Activated naive CD8-positive, alpha-beta T cell treated with anti-CD3 and anti-CD28 coated beads, Interleukin-2, amount 50 U/mL, for 16 hours (primary cell): ENCODE measurements at regions not wholly inside any gene's neighbourhood (a gene's known extent, or its start where the extent isn't known, plus 50 kb on each side); places are given as distances from the start of the nearest gene placed in this dataset.

Source experiments
- DNase-seq: peaks from one replicate; pipeline ENCODE4 v3.0.0-alpha.2; 2020; ENCODE audit warnings: low read depth, low spot score

DNA sequence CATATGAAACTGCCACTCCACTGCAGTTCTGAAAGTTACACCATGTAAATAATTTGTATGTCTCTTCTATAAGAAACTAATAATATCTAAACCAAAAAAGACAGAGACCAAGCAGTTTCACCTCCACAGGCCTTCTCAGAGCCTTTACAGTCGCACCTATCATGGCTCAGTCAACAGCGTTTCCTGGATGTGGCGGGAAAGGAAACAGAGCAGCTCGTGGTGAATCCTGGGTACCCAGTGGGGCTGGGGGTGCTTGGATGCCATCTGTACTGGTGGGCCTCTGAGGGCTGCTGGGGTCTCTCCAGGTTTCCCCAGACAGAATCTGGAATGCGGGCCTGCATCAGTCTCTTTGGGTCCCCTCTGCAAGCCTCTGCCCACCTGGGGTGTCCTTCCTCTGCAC lies 100.2 kb upstream of the CASZ1 start:
- DNase-seq: no peak

DNA sequence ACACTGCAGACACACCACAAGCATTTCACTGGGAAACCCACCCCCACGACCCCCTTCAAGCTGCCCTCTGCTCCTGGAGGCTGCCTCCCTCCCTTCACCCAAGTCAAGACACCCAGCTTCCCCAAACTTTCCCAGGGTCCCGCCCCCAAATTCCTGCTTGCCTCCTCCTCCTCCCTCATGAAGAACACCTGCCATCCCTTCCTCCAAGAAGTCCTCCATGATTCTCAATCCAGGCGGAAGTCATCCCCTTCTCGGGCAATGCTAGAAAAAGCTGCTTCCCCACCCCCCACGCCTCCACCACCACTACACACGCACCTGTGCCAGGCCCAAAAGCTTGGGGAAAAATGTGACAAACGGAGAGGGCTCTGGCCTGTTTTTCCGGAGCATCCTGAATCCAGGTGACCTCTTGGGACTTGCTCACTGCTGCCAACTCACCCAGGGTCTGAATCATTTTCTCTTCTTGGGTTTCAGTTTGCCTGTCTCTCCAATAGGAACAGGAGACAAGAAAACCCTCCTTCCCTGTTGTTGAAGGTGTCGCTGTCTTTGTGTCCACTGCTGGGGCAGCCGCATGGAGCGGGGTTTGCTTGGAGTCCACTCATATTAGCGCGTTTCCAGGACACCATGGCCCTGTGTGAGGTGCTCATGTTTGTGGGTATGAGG lies 101.0 kb upstream of the CASZ1 start:
- no peak for DNase-seq

DNA sequence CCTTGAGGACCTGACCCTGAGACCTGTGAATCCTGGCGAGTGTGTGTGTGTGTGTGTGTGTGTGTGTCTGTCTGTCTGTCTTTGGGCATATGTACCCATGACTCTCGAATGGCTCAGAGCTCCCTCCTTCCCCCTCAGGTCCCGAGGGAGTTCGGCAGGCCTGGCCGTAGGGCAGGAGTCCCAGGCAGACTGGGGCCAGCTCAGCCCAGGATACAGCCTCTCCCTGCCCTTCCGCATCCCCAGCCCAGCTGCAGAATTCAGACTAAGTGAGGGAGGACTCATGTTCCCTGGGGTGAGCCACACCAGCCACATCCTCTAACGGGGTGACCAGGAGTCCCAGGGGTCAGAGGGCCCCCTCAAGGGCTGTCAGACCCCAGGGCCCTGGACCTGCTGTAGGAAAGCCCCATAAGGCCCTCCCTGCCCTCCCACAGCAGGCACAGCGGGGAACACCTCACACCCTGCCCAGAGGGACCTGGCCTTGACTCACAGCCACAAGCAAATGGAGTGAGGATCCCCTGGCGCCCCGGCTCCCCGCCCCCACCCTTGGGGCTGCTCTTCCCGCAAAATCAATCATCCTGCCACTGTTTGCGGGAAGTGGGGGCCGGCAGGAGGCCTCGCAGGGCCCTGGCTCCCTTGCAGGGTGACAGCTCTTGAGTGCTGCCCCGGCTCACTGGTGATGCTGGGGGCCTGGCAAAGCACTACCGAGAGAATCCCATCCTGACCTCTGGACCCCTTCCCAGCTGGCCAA lies 101.7 kb upstream of the CASZ1 start:
- no peak for DNase-seq

DNA sequence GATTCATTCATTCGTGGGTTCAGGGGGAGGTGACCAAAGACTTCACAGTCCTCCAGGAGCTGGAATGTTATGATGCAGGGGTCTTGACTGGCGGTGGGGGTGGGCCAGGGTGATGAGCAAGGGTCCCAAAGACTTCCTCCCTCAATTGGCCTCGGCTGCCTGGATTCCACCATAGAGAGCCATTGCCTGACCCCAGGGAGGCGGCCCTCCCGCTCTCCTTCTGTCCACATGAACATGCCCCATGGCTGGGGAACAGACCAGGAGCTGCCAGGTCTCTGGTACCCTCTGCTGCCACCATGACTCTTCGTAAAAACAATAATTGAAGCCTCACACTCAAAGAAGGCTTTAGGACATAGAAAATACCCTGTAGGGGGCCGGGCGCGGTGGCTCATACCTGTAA lies 102.5 kb upstream of the CASZ1 start:
- DNase-seq: no peak

DNA sequence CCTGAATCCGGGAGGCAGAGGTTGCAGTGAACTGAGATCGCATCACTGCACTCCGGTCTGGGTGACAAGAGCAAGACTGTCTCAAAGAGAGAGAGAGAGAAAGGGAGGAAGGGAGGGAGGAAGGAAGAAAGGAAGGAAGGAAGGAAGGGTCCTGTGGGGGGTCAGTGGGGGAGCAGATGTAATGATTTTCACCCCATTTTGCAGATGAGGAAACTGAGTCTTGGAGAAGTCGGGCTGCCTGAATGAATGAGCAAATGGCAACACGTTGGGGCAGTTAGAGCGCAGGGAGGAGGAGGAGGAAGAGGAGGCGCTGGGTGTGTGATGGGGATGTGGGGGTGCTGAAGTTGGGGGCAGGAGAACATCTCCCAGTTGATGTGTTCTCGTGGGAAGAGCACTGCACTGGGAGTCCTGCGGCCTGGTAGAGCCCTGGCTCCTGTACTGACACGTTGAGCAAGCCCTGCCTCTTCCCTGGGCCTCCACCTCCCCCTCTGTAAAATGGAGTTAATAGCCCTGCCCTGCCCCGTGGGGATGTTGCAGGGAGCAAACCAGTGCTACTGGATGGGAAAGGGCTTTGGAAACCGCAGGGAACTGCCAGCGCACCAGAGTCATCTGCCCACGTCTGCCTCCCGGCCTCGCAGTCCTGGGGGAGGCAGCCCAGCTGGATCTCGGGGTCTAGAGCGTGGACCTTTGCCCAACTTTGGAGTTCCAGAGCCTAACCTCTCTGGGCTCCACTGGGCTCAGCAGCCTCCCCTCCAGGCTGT lies 103.2 kb upstream of the CASZ1 start:
- no peak for DNase-seq

DNA sequence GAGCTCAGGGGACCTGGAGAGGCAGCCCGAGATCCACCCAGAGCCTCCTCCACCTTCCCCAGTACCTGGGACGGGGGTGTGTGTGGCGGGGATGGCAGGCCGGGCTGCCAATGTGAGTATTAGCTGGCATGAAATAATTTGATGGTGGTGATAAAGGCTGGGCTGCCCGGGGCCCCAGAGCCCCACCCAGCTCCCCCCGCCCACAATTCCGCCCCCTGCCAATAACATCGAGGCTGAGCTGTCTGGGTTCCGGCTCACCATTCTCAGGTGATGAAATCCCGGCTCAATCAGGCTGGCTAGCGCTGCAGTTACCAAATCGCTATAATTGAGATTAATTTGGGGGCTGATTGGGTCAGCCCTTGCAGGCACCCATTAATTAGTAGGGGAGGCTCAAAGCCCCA lies 103.8 kb upstream of the CASZ1 start:
- no peak for DNase-seq

DNA sequence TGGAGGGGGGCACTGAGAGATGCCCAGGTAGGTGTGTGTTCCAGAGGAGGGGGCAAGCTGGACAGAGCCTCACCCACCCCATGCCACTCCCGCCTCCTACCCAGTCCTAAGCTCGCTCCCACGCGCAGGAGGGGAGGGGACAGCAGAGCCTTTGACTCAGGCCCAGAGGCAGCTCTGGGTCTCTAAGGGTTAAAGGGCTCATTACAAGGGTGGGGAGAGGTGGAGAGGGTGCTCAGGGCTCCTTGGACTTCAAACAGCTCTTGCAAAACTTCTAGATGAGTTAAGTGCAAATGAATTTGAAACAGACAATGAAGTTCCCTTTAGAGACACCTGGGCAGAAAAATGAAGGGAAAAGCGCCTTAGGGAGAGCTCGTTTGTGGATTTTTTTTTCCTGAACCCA lies 104.2 kb upstream of the CASZ1 start:
- DNase-seq: no peak

DNA sequence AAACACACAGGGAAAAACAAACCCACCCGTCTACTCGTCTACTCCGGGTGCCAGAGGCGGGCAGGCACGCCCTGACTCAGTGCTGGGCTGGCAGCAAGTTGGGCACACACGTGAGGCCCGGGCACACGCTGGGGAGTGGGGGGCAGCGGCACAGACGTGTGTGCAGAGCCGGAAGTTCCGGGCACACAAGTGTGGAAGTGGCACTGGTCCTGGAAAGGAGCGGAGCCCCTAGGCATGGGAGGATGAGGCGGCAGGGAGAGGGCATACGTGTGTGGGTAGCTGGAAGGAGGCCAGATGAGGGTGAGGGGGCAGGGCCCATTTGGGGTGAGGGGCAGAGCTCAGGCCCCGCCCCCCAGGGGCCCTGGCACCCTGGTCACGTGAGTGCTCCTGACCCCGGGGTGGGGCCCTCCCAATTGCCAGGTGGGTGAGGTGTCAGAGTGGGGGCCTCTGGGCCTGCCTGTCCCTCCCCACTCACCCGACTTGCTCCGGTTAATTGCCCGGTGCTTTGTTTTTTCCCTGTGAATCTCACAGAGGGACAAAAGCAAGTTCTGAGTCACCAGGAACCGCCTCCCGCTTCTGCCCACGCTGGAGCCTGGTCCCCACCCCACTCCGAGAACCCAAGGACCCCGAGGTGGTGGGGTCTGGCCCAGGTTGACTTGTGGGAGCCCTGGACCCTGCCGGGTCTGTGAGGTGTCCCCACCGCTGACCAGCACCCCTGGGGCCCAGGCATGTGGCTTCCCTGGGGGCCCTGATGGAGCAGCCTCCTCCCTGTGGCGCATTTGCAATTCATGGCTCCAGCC lies 104.8 kb upstream of the CASZ1 start:
- DNase-seq: no peak

DNA sequence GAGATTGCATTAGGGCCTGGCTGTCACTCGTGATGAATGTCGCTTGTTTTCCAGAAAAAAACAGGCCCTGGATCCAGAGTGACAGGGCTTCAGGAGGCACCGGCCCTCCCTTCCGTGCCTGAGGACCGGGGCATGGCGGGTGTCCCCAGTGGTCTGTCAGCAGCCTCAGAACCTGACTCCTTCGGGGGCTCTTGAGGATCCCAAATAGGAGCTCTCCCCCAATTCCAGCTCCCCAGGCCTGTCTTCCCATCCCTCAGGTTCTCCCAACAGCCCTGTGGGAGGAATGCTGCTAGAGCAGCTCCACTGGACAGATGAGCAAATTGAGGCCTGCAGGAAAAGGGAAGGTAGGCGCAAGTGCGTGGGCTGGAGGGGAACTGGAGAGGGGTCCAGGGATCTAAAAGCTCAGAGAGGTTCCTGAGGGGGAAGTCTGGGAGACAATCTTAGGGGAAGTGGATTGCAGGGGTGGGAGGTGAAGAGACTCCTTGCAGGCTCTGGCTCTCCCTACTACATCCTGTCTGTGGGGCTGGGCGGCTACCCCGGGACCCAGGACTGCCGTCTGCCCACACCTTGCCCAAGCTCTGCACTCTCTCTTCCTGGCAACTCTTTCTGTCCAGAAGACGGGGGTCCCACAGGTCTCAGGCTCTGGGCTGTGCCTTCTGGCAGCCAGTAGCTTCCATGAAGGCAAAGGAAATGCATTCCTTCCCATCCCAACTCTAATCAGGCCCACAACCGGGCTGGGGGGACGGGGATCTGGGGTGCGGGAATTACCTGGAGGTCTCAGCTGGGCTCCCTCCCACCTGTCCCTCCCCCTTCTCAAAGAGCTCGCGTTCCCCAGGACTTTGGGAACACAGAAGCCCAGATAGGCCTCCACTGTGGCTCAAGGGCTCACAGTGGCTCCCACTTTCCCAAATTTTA lies 105.7 kb upstream of the CASZ1 start:
- DNase-seq: no peak

DNA sequence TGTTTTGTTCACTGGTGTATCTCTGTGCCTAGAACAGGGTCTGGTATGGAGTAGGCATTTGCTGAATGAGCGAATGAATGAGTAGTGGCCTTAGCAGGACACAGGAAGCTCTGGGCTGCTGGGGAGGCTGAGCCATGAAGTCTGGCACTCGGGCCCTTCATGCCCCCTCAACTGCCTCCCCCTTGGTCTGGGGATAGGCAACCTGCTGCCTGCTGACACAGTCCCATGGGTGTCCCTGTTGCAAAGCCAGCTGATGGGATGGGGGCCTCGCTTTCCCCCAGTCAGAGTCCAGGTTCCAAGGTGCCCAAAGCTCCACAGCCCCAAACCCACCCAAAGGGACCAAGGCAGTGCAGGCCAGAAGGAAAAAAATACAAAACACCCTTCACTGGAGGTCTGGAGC lies 107.0 kb upstream of the CASZ1 start:
- no peak for DNase-seq

DNA sequence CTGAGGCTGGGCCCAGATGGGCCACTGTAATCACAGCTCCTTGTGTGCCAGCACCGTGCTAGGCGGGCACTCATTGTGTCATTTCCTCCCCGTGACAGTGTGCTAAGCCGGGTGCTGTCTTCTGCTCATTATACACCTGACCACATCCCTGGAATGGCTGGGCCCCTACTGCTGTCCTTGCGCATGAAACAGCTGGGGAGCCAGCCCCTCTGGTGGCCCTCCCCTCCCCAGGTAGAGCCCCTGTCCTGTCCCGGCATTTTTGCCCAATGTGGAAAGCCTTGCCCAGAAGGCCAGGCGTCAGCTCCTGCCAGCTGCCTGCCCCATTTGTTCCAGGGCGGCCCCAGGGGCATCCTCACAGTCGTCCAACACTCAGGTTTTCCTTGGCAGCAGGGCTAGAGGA lies 107.4 kb upstream of the CASZ1 start:
- DNase-seq: no peak

DNA sequence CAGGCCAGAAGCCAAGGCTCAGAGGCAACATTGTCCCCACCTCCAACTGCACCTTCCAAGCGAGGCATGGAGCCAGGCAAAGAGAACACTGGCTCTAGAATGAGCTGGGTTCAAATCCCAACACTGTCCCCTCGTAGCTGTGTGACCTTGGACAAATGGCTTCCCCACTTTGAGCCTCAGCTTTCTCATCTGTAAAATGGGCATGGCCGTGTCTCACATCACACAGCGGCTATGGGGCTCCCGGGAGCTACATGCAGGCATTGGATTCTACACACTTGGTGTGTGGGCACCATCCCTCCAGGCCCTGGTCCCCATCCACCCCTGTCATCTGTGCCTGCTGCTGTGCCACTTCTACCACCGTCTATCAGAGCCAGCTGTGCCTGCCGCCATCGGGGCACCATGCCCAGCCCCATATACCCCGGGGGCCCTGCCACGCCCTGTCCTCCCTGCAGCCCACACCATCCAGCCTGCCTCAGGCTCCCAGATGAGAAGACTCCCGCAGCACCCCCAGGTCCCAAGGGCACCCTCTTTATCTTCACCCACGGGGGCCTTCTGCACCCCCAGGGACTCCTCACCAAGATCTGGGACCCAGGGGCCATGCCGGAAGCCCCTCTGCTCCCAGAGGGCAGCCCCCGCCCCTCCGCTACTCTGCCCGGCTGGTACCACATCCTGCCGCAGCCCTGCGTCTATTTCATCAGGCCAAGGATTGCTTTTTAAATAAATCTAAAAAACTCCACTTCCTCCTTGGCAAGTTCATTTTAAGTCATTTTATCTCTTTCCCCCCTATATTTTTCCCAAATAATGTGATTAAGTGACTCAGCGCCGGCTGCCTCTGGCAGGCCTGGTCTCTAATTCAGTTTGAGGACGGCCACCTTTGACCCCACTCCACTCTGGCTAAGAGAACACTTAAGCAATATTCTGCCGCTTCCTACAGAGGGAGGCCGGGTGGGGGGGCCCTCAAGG lies 107.8 kb upstream of the TARDBP start:
- no peak for DNase-seq

DNA sequence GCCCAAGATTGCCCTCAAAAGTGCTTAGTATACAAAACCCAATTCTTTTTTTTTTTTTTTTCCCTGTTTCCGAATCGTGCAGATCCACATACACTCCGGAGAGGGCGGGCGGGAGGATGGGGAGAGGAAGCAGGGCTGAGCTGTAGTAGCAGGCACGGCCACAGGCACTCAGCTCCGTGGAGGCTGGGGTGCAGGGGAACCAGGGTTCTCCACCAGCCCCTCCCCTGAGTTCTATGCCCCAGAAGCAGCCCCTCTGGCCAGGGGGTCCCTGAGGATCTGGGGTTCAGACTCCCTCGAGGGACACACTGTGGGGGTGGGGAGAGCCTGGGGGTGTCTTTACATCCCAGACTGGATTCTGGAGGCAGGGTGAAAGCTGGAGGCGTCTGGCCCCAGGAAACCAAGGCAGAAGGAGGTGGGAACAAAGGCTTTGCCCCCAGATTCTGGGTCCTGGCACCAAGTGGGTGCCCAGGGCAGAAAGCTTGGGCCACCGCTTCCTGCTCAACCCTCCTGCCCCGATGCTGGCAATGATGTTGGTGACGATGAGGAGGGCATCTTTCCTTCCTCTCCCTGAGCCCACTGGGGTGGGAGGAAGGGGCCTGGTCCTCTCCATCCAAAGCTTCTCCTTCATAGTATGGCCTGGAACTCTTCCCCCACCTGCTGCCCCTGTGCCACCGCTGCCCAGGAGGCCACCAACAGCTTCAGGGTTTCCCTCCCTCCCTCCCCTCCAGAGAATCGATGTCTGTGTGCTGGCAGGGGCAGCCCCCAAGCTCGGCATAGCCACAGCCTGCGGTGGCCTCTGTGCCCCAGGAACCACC lies 106.4 kb upstream of the TARDBP start:
- no peak for DNase-seq

DNA sequence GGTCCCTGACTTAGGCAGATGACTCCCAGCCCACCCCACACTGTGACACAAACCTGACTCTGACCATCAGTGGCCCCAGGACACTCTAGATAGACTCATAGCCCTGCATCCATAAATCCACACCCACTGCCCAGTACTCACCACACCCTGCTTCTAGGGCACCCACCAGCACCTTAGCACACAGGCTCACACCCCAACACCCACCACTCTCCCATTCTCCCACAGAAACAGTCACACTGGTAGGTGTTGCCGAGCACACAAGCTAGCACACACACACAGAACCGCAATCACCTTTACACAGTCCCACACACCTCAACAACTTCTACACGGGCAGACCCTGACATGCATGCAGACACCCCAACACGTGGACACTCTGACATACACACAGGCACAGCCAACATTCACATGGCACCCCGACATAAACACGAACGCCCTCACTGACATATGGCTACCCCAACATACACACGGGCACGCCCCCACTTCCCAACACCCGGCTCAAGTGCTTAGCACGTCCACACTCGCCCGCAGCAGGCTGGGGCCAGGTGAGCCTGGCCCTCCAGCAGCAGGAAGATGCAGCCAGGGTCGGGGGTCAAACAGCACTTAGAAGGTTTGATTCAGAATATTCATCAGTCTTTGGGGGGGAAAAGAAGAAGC lies 105.5 kb upstream of the TARDBP start:
- no peak for DNase-seq

DNA sequence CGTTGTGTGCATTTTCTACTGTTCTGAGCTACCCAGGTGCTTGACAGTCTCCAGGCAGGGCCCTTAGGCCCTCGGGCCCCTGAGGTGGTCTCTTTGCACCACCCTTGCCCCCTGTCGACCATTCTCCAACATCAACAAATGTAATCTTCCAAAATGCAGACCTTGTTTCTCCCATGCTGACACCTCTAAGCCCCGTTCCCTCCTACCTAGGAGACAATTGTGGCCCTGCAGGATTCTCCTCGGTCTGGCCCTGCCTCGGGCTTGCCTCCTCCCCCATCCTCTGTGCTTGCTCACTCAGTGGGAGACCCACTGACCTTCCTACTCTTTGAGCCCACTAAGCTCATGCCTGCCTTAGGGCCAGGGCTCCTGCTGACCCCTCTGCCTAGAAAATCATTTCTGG lies 104.2 kb upstream of the TARDBP start:
- DNase-seq: no peak

DNA sequence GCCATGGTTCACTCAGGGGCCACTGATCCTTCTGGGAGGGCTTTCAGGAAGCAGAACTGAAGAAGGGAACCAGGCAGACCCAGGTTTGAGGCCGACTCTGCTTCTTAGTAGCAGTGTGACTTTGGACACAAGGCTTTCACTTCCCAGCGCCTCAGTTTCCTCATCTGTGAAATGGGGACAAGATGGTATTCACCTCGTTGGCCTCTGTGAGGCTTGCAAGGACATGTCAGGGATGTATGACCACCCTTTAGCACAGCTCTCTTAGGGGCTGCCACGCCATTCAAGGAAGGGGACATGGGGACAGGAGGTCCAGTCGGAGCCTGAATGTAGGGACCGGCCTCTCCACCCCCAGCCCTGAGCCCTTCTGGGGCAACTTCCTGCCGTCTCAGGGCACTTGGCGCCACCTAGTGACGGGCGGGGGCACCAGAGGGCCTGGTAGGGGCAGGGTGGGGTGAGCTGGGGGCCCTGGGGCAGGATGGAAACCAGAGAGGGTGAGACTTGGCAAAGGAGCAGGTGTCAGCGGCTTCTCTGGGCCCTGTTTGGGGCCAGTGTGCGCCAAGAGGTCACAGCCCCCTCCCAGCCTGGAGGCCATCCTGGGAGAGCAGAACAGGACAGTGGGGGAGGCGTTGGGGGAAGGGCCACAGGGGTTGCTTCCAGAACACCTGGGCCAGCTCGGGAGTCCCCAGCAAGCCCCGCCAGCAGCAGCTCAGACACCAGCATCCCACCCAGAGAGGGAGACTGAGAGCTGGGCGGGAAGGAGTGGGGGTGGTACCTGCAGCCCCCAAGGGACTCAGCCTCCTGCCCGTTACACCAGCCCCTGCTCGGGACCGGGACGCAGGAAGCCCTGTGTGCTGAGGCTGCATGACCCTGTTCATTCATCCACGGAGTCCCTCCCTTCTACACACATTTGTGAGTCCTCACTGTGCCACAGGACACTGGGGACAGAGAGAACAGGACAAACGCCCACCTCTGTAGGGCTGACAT lies 102.5 kb upstream of the TARDBP start:
- DNase-seq: peak; percentile 70
